HepG2 (cell line): ENCODE measurements at regions not wholly inside any gene's neighbourhood (a gene's known extent, or its start where the extent isn't known, plus 50 kb on each side); places are given as distances from the start of the nearest gene placed in this dataset.

Experiments
- ATAC-seq: fragments of 200-7000 bp; cut with Tn5 transposase; 3 replicates; pipeline ENCODE4 v1.9.1; 2020; ENCODE audit warnings: mild to moderate bottlenecking, moderate library complexity
- BruUV-seq: library from RNA; stranded (reverse); fragments of 400-500 nt; replicated peaks from 2 replicates; lab custom pipeline; 2021; lab: Mats Ljungman, UMichigan
- CTCF ChIA-PET: fragments of 300-600 bp; formaldehyde crosslinking; extraction: SDS; loops from one replicate; lab custom pipeline; 2021; ENCODE audit warnings: low total read pairs, inconsistent platforms, low intra/inter-chr PET ratio; lab: Yijun Ruan, JAX
- POLR2A ChIA-PET: fragments of 350-600 bp; sonication (Branson Sonifier 250); formaldehyde crosslinking; loops from one replicate; lab custom pipeline; 2020; ENCODE audit warnings: antibody characterized with exemption, inconsistent platforms; lab: Yijun Ruan, JAX
- DNase-seq: peaks from one replicate; pipeline ENCODE4 v3.0.0-alpha.2; 2015; ENCODE audit warnings: low spot score
- FAIRE-seq: peaks from 3 replicates; lab custom pipeline; 2011; peaks lifted over from hg19 to GRCh38; lab: Jason Lieb, UNC
- H2AFZ ChIP-seq: one replicate; pipeline ENCODE4 v1.6.1; 2011; ENCODE audit warnings: low read length, inconsistent platforms
- H3K27ac ChIP-seq: fragments of 300-600 bp; 3 replicates; pipeline ENCODE4 v1.8.0; 2011; ENCODE audit warnings: mixed run types, mild to moderate bottlenecking, mixed read lengths, low read length, inconsistent platforms; ENCODE audit not compliant: insufficient read depth; ENCODE audit errors: extremely low read length
- H3K27me3 ChIP-seq, 2 experiments: fragments of 200-600 bp in 1 of 2; 2 replicates in 1 of 2; 3 replicates in 1 of 2; pipeline versions ENCODE4 v1.6.0 to v1.8.0; 2011; ENCODE audit warnings: low read length in 2 of 2, mild to moderate bottlenecking in 2 of 2, moderate library complexity in 2 of 2, inconsistent platforms in 1 of 2; ENCODE audit not compliant: insufficient read depth in 2 of 2, control insufficient read depth in 1 of 2
- H3K36me3 ChIP-seq, 2 experiments: fragments of 200-600 bp in 1 of 2; replicated peaks in 1 of 2; 2 replicates in 1 of 2; 3 replicates in 1 of 2; pipeline versions ENCODE4 v1.5.1 to v1.8.0; 2011; ENCODE audit warnings: low read length in 2 of 2, inconsistent platforms in 1 of 2; ENCODE audit not compliant: insufficient read depth in 2 of 2, control insufficient read depth in 1 of 2
- H3K4me1 ChIP-seq: 2 replicates; pipeline ENCODE4 v1.5.1; 2012; ENCODE audit warnings: low read length, inconsistent platforms; ENCODE audit not compliant: insufficient read depth
- H3K4me2 ChIP-seq: 2 replicates; pipeline ENCODE4 v1.6.0; 2011; ENCODE audit warnings: low read depth, low read length, inconsistent platforms
- H3K4me3 ChIP-seq, 3 experiments: fragments of 200-600 bp in 1 of 3; sonication (generic), shearing (Covaris generic) in 1 of 3; replicated peaks in 1 of 3; 2 replicates each; pipeline ENCODE4 v1.5.1; 2011 to 2016; ENCODE audit warnings: low read length in 3 of 3, inconsistent platforms in 2 of 3, low read depth in 2 of 3, mild to moderate bottlenecking in 2 of 3, control low read depth in 1 of 3, mixed read lengths in 1 of 3; ENCODE audit not compliant: insufficient read depth in 1 of 3
- H3K79me2 ChIP-seq: one replicate; pipeline ENCODE4 v1.6.1; 2011; ENCODE audit warnings: low read length, inconsistent platforms; ENCODE audit not compliant: insufficient read depth
- H3K9ac ChIP-seq: 2 replicates; pipeline ENCODE4 v1.6.0; 2011; ENCODE audit warnings: mild to moderate bottlenecking, low read depth, low read length, inconsistent platforms; ENCODE audit not compliant: insufficient read depth
- H3K9me3 ChIP-seq: 2 replicates; pipeline ENCODE4 v1.5.1; 2012; ENCODE audit warnings: mild to moderate bottlenecking, low read length
- H4K20me1 ChIP-seq: 2 replicates; pipeline ENCODE4 v1.6.0; 2011; ENCODE audit warnings: inconsistent platforms, mild to moderate bottlenecking, low read length, moderate library complexity; ENCODE audit not compliant: insufficient read depth
- ZFAT ChIP-seq: sonication (generic); formaldehyde crosslinking; conservative IDR thresholded peaks from 2 replicates; pipeline ENCODE4 v1.8.1; 2023; ENCODE audit warnings: missing genetic modification reagents, inconsistent platforms
- WGBS: methylation state at CpG from one replicate; pipeline ENCODE4 v1.1.6; 2017; ENCODE audit warnings: low lambda C conversion rate; 5-methylcytosine and 5-hydroxymethylcytosine counted together
- in situ Hi-C: cut with HindIII; loops from 2 replicates; pipeline ENCODE4 v1.10.0; 2017; ENCODE audit warnings: low pct_unique_long_range_greater_than_20kb; ENCODE audit not compliant: extremely low pct_ligation_motif_present
- intact Hi-C: fragments of 100-400 bp; cut with micrococcal nuclease; formaldehyde crosslinking; loops from one replicate; pipeline ENCODE4 v1.10.0; 2022; ENCODE audit not compliant: unreplicated experiment
- TF ChIP-seq, protein P1 (sequence below): sonication (generic); formaldehyde crosslinking; IDR thresholded peaks from 2 replicates; pipeline ENCODE4 v1.5.0; 2020; ENCODE audit warnings: mild to moderate bottlenecking, missing genetic modification reagents

DNA sequence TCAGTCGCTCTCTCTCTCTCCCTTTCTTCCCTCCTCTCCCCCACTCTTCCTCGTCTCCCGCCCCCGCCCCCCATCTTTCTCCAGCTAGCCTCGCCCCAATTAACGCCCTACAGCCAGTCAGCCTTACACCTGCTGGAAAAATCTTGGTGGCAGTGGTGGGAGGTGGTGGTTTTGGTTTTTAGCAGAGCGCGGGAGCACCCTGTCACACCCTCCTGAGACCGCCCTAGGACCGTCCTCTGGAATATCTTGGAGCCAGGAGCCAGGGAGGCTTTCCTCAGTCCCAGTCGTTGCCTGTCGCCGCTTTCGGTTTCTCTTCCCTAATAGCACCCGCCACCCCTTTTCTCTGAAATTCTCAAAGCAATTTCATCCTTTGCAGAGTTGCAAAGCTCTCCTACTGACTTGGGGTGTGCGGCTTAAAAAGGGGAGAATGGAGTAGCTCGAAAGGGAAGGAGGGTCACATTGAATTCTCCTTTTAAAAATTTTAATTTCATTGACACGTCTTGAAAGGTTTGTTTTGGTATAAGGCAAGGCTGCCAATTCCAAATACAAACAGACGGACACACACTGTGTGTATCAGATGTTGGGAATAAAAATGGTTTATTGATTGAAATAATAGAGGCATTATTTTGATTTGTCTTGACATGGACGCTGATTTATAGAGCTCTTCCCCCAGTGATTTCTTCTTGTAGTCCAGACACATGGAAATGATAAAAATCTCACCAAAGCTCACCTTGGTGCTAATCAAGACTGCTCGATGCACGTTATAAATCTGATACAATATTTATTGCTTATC, 301.3 kb downstream of the PARP8 start:
- ChIA-PET POLR2A (no interaction called here), CTCF (no interaction called here)
- Histone ChIP-seq H2AFZ (no peak overlapping the region), H3K9me3 (no peaks in the 10 kb centered on the region), H3K9ac (no peak overlapping the region), H3K4me3 (no peak overlapping the region), H4K20me1 (no peaks in the 10 kb centered on the region), H3K27me3 (peaks cover 0 to 51% of the 10 kb centered on the region in 2 experiments), H3K27ac (no peak overlapping the region), H3K36me3 (no peaks in the 10 kb centered on the region), H3K79me2 (no peaks in the 10 kb centered on the region), H3K4me1 (no peaks in the 10 kb centered on the region), H3K4me2 (no peak overlapping the region)
- ATAC-seq = no peak
- intact Hi-C loops (no loop called here), in situ Hi-C loops (loop anchor here (5.0 to 25.0 kb wide), 4 partner anchors 377 to 1687 kb away; no protein-coding TSS in a partner anchor)
- no peak for DNase-seq
- FAIRE-seq = no peak
- TF ChIP-seq, protein P1, sequence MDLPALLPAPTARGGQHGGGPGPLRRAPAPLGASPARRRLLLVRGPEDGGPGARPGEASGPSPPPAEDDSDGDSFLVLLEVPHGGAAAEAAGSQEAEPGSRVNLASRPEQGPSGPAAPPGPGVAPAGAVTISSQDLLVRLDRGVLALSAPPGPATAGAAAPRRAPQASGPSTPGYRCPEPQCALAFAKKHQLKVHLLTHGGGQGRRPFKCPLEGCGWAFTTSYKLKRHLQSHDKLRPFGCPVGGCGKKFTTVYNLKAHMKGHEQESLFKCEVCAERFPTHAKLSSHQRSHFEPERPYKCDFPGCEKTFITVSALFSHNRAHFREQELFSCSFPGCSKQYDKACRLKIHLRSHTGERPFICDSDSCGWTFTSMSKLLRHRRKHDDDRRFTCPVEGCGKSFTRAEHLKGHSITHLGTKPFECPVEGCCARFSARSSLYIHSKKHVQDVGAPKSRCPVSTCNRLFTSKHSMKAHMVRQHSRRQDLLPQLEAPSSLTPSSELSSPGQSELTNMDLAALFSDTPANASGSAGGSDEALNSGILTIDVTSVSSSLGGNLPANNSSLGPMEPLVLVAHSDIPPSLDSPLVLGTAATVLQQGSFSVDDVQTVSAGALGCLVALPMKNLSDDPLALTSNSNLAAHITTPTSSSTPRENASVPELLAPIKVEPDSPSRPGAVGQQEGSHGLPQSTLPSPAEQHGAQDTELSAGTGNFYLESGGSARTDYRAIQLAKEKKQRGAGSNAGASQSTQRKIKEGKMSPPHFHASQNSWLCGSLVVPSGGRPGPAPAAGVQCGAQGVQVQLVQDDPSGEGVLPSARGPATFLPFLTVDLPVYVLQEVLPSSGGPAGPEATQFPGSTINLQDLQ (CRISPR knock-in tag) = no peak
- no peak for TF ChIP-seq ZFAT (CRISPR knock-in tag)
- BruUV-seq = no TSS peak
- 32% methylated on average over 22 of the region's 22 CpGs for WGBS
